HG02610 (cell line): ENCODE measurements at regions not wholly inside any gene's neighbourhood (a gene's known extent, or its start where the extent isn't known, plus 50 kb on each side); places are given as distances from the start of the nearest gene placed in this dataset.

ENCODE experiments used
- ATAC-seq: cut with Tn5 transposase; IDR thresholded peaks from one replicate; pipeline ENCODE4 v1.9.1; 2021; ENCODE audit warnings: mild to moderate bottlenecking, moderate library complexity; ENCODE audit not compliant: unreplicated experiment

GRCh38 chr18:2256577-2256976 is 314.7 kb downstream of the METTL4 start:
- no peak for ATAC-seq

GRCh38 chr18:2258954-2259353 is 312.4 kb downstream of the METTL4 start:
- no peak for ATAC-seq

- no peak for ATAC-seq
These were observed 307.9 kb downstream of the METTL4 start for GRCh38 chr18:2263303-2263890.

GRCh38 chr18:2274613-2275012 is 296.7 kb downstream of the METTL4 start:
- ATAC-seq, result no peak

GRCh38 chr18:2281086-2281485 is 290.2 kb downstream of the METTL4 start:
- ATAC-seq, result no peak

GRCh38 chr18:2281523-2282199 is 289.6 kb downstream of the METTL4 start:
- ATAC-seq, result no peak

- ATAC-seq, result no peak
These were observed 278.0 kb downstream of the METTL4 start for GRCh38 chr18:2293109-2293839.

- ATAC-seq, result no peak
These were observed 270.0 kb downstream of the METTL4 start for GRCh38 chr18:2301316-2301715.

- no peak for ATAC-seq
These were observed 269.3 kb downstream of the METTL4 start for GRCh38 chr18:2302012-2302411.

GRCh38 chr18:2302628-2303516 is 268.4 kb downstream of the METTL4 start:
- ATAC-seq, result no peak

- no peak for ATAC-seq
These were observed 267.6 kb downstream of the METTL4 start for GRCh38 chr18:2303517-2304238.

GRCh38 chr18:2304378-2305175 is 266.7 kb downstream of the METTL4 start:
- ATAC-seq, result no peak

- no peak for ATAC-seq
These were observed 264.7 kb downstream of the METTL4 start for GRCh38 chr18:2306606-2307005.

GRCh38 chr18:2310886-2311285 is 260.4 kb downstream of the METTL4 start:
- ATAC-seq, result no peak

- no peak for ATAC-seq
These were observed 258.9 kb downstream of the METTL4 start for GRCh38 chr18:2312440-2312839.

- ATAC-seq, result no peak
These were observed 258.0 kb downstream of the METTL4 start for GRCh38 chr18:2313332-2313731.

- ATAC-seq, result no peak
These were observed 255.1 kb downstream of the METTL4 start for GRCh38 chr18:2316082-2316750.

- no peak for ATAC-seq
These were observed 254.3 kb downstream of the METTL4 start for GRCh38 chr18:2316751-2317696.
